DND-41 (cell line): ENCODE measurements at regions not wholly inside any gene's neighbourhood (a gene's known extent, or its start where the extent isn't known, plus 50 kb on each side); places are given as distances from the start of the nearest gene placed in this dataset.

Experiments
- ATAC-seq: fragments of 200-7000 bp; cut with Tn5 transposase; 3 replicates; pipeline ENCODE4 v1.9.1; 2021; ENCODE audit warnings: low read depth; ENCODE audit not compliant: insufficient read depth
- DNase-seq: peaks from one replicate; pipeline ENCODE4 v3.0.0-alpha.2; 2020
- H2AFZ ChIP-seq: 2 replicates; pipeline ENCODE4 v1.6.0; 2012; ENCODE audit warnings: low read depth, low read length
- H3K27ac ChIP-seq: 2 replicates; pipeline ENCODE4 v1.5.1; 2012; ENCODE audit warnings: low read length, inconsistent platforms
- H3K27me3 ChIP-seq: fragments of 200-600 bp; sonication (generic); 2 replicates; pipeline ENCODE4 v1.6.0; 2012; ENCODE audit warnings: low read length, mild to moderate bottlenecking, inconsistent platforms; ENCODE audit not compliant: insufficient read depth, poor library complexity
- H3K36me3 ChIP-seq: 2 replicates; pipeline ENCODE4 v1.5.1; 2012; ENCODE audit warnings: low read length, inconsistent platforms; ENCODE audit not compliant: insufficient read depth
- H3K4me1 ChIP-seq: 2 replicates; pipeline ENCODE4 v1.5.1; 2012; ENCODE audit warnings: mild to moderate bottlenecking, low read length; ENCODE audit not compliant: insufficient read depth
- H3K4me2 ChIP-seq: 2 replicates; pipeline ENCODE4 v1.6.0; 2012; ENCODE audit warnings: mild to moderate bottlenecking, moderate library complexity, low read length, inconsistent platforms; ENCODE audit not compliant: insufficient read depth
- H3K4me3 ChIP-seq, 2 experiments: fragments of 200-600 bp in 1 of 2; shearing (Covaris generic) in 1 of 2; 2 replicates each; pipeline ENCODE4 v1.5.1; 2012 to 2016; ENCODE audit warnings: inconsistent platforms in 2 of 2, low read length in 2 of 2, mild to moderate bottlenecking in 2 of 2, low read depth in 1 of 2, moderate library complexity in 1 of 2
- H3K79me2 ChIP-seq: 2 replicates; pipeline ENCODE4 v1.6.0; 2012; ENCODE audit warnings: low read length, inconsistent platforms; ENCODE audit not compliant: insufficient read depth
- H3K9ac ChIP-seq: 2 replicates; pipeline ENCODE4 v1.6.0; 2012; ENCODE audit warnings: low read depth, mild to moderate bottlenecking, inconsistent platforms, low read length, moderate library complexity
- H3K9me3 ChIP-seq: 2 replicates; pipeline ENCODE4 v1.5.1; 2012; ENCODE audit warnings: low read length, moderate library complexity, mild to moderate bottlenecking, inconsistent platforms; ENCODE audit not compliant: insufficient read depth, severe bottlenecking
- H4K20me1 ChIP-seq: 2 replicates; pipeline ENCODE4 v1.6.0; 2012; ENCODE audit warnings: low read length; ENCODE audit not compliant: insufficient read depth
- CTCF ChIP-seq: IDR thresholded peaks from 2 replicates; pipeline ENCODE4 v1.5.1; 2012; ENCODE audit warnings: borderline replicate concordance, low read length, moderate library complexity, mild to moderate bottlenecking; ENCODE audit not compliant: poor library complexity, severe bottlenecking; ENCODE audit errors: extremely low read depth
- EZH2 ChIP-seq: IDR thresholded peaks from 3 replicates; pipeline ENCODE4 v1.6.1; 2012; ENCODE audit warnings: borderline replicate concordance, low read depth, mild to moderate bottlenecking, moderate library complexity, low read length, inconsistent platforms; ENCODE audit not compliant: severe bottlenecking

DNA sequence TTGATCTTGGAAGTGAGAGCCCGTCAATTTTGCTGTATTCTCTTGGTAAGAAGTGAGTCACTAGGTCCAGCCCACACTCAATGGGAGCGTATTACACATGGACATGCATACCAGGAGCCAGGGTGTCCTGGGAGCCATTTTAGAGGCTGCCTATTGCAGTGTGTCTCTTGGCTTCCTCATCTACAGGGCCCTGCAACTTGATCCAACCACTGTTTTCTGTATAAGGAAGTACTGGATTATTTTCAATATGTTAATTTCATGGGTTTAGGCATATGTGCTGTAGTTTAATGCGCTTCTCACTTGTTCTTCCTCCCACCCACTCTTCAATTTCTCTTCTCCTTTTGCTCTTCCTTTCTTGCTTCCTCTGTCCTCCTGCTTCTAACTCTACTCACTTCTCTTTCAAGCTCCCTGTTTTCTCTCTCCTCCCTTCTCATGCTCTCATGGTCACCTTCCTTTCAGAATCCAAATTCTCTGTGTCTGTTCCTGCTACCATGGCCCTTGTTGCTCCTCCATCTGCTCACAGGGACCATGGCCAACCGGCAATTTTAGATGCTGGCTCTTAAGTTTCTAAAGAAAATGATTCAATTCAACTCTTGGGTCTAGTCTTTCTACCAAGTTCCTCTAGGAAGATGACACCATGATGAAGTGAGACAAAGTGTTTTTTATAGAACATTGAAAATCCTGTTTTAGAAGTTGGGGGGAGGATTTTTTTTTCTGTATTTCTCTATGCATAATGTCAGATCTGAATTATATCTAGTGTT, 152.0 kb upstream of the ZEB2 start:
- DNase-seq = no peak
- TF ChIP-seq EZH2 = no peak
- no peak for TF ChIP-seq CTCF
- Histone ChIP-seq H3K27ac (no peak overlapping the region), H3K27me3 (no peaks in the 10 kb centered on the region), H3K9me3 (no peaks in the 10 kb centered on the region), H3K79me2 (no peaks in the 10 kb centered on the region), H3K4me1 (no peaks in the 10 kb centered on the region), H3K4me2 (no peak overlapping the region), H3K4me3 (no peak overlapping the region), H4K20me1 (no peaks in the 10 kb centered on the region), H3K9ac (no peak overlapping the region), H2AFZ (peak overlapping the region; percentile 63), H3K36me3 (no peaks in the 10 kb centered on the region)
- no peak for ATAC-seq

DNA sequence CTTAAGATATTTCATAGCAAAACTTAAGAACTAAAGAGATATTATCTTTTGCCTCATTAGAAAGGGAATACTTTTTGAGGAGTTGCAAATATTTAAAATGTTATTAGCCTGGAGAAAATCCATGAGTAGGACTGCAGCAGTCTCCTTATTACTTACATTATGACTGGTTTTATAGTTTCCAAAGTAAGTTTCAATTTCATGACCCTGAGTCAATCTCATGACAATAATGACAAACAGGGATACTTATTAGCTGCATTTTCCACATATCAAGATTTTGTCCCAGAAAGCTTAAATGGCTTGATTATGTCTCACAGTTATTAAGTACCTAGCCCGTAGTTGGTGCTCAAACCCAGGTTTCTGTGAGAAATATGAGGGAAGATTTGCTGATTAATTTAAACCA, 150.8 kb upstream of the ZEB2 start:
- Histone ChIP-seq H3K4me1 (no peaks in the 10 kb centered on the region), H3K27ac (no peak overlapping the region), H3K79me2 (no peaks in the 10 kb centered on the region), H3K27me3 (no peaks in the 10 kb centered on the region), H4K20me1 (no peaks in the 10 kb centered on the region), H3K36me3 (no peaks in the 10 kb centered on the region), H3K9ac (no peak overlapping the region), H3K4me3 (no peak overlapping the region), H3K9me3 (no peaks in the 10 kb centered on the region), H2AFZ (no peak overlapping the region), H3K4me2 (no peak overlapping the region)
- TF ChIP-seq CTCF = no peak
- no peak for TF ChIP-seq EZH2
- ATAC-seq = no peak
- DNase-seq = no peak

DNA sequence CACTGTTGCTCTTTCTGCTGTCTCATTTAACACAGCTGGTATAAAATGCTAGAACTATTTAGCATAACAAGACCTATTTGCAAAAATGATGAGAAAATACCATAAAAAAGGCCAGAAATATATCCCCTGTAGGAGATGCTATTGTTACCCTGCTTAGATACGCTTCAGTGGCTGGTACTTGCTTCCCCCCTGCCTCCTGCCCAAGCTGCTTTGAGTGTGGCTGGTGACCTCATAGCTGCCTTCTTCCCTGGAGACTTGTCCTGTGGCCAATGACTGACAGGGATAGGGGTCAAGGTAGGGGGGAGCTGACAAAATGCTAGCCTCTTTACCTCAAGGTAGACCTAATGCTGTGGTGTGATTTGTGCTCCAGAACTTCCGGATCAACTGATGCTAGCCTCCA, 150.2 kb upstream of the ZEB2 start:
- no peak overlapping the region for H3K4me2 ChIP-seq
- no peaks in the 10 kb centered on the region for H4K20me1 ChIP-seq
- ATAC-seq = no peak
- H3K27me3 ChIP-seq = no peaks in the 10 kb centered on the region
- H3K36me3 ChIP-seq = no peaks in the 10 kb centered on the region
- no peak for DNase-seq
- no peak overlapping the region for H3K27ac ChIP-seq
- no peak overlapping the region for H3K9ac ChIP-seq
- H2AFZ ChIP-seq = no peak overlapping the region
- no peaks in the 10 kb centered on the region for H3K9me3 ChIP-seq
- TF ChIP-seq EZH2 (no peak), CTCF (no peak)
- no peak overlapping the region for H3K4me3 ChIP-seq
- no peaks in the 10 kb centered on the region for H3K79me2 ChIP-seq
- no peaks in the 10 kb centered on the region for H3K4me1 ChIP-seq
